WTC11 (cell line): ENCODE measurements at regions not wholly inside any gene's neighbourhood (a gene's known extent, or its start where the extent isn't known, plus 50 kb on each side); places are given as distances from the start of the nearest gene placed in this dataset.

Experiments
- CTCF ChIP-seq: fragments of 200-600 bp; IDR thresholded peaks from 2 replicates; pipeline ENCODE4 v1.8.0; 2022; ENCODE audit warnings: antibody characterized with exemption
- FOXK1 ChIP-seq: sonication (generic); formaldehyde crosslinking; IDR thresholded peaks from 2 replicates; pipeline ENCODE4 v1.8.0; 2022; ENCODE audit warnings: mild to moderate bottlenecking, moderate library complexity, missing genetic modification reagents
- FOXP4 ChIP-seq: sonication (generic); formaldehyde crosslinking; IDR thresholded peaks from 2 replicates; pipeline ENCODE4 v1.8.0; 2022; ENCODE audit warnings: mild to moderate bottlenecking, missing genetic modification reagents
- IRF1 ChIP-seq: sonication (generic); formaldehyde crosslinking; IDR thresholded peaks from 2 replicates; pipeline ENCODE4 v1.8.0; 2023; ENCODE audit warnings: missing genetic modification reagents
- KAT7 ChIP-seq: sonication (generic); formaldehyde crosslinking; IDR thresholded peaks from 2 replicates; pipeline ENCODE4 v1.8.1; 2023; ENCODE audit warnings: missing genetic modification reagents, mild to moderate bottlenecking, borderline replicate concordance
- MAX ChIP-seq: sonication (generic); formaldehyde crosslinking; IDR thresholded peaks from 2 replicates; pipeline ENCODE4 v1.8.0; 2022; ENCODE audit warnings: mild to moderate bottlenecking, missing genetic modification reagents
- NFE2L1 ChIP-seq: sonication (generic); formaldehyde crosslinking; IDR thresholded peaks from 2 replicates; pipeline ENCODE4 v1.8.1; 2023; ENCODE audit warnings: missing genetic modification reagents
- PREB ChIP-seq: sonication (generic); formaldehyde crosslinking; IDR thresholded peaks from 2 replicates; pipeline ENCODE4 v1.8.1; 2022; ENCODE audit warnings: mild to moderate bottlenecking, missing genetic modification reagents, moderate library complexity, borderline replicate concordance
- PRRX2 ChIP-seq: fragments of 250-450 bp; sonication (Bioruptor Pico); IDR thresholded peaks from 2 replicates; pipeline ENCODE4 v1.8.0; 2021; ENCODE audit warnings: mild to moderate bottlenecking
- SP1 ChIP-seq: sonication (generic); formaldehyde crosslinking; conservative IDR thresholded peaks from 2 replicates; pipeline ENCODE4 v1.8.1; 2022; ENCODE audit warnings: missing genetic modification reagents
- TF ChIP-seq, protein P1 (sequence below): sonication (generic); formaldehyde crosslinking; IDR thresholded peaks from 2 replicates; pipeline ENCODE4 v1.8.1; 2022; ENCODE audit warnings: low read depth, missing genetic modification reagents, borderline replicate concordance
- TF ChIP-seq, protein P2 (sequence below): sonication (generic); formaldehyde crosslinking; IDR thresholded peaks from 2 replicates; pipeline ENCODE4 v1.8.1; 2022; ENCODE audit warnings: missing genetic modification reagents, borderline replicate concordance
- TF ChIP-seq, protein P3 (sequence below): sonication (generic); formaldehyde crosslinking; IDR thresholded peaks from 2 replicates; pipeline ENCODE4 v1.8.1; 2023; ENCODE audit warnings: mild to moderate bottlenecking, moderate library complexity, missing genetic modification reagents

GRCh38 chr4:37070041-37070440 is 174.5 kb upstream of the NWD2 start:
- TF ChIP-seq FOXK1 (CRISPR knock-in tag): no peak
- TF ChIP-seq CTCF: no peak
- no peak for TF ChIP-seq PRRX2 (CRISPR knock-in tag)
- no peak for TF ChIP-seq IRF1
- TF ChIP-seq, protein P1, sequence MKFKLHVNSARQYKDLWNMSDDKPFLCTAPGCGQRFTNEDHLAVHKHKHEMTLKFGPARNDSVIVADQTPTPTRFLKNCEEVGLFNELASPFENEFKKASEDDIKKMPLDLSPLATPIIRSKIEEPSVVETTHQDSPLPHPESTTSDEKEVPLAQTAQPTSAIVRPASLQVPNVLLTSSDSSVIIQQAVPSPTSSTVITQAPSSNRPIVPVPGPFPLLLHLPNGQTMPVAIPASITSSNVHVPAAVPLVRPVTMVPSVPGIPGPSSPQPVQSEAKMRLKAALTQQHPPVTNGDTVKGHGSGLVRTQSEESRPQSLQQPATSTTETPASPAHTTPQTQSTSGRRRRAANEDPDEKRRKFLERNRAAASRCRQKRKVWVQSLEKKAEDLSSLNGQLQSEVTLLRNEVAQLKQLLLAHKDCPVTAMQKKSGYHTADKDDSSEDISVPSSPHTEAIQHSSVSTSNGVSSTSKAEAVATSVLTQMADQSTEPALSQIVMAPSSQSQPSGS (CRISPR knock-in tag): no peak
- no peak for TF ChIP-seq MAX (CRISPR knock-in tag)
- no peak for TF ChIP-seq NFE2L1
- TF ChIP-seq, protein P2, sequence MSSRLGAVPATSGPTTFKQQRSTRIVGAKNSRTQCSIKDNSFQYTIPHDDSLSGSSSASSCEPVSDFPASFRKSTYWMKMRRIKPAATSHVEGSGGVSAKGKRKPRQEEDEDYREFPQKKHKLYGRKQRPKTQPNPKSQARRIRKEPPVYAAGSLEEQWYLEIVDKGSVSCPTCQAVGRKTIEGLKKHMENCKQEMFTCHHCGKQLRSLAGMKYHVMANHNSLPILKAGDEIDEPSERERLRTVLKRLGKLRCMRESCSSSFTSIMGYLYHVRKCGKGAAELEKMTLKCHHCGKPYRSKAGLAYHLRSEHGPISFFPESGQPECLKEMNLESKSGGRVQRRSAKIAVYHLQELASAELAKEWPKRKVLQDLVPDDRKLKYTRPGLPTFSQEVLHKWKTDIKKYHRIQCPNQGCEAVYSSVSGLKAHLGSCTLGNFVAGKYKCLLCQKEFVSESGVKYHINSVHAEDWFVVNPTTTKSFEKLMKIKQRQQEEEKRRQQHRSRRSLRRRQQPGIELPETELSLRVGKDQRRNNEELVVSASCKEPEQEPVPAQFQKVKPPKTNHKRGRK: no peak
- no peak for TF ChIP-seq FOXP4
- TF ChIP-seq, protein P3, sequence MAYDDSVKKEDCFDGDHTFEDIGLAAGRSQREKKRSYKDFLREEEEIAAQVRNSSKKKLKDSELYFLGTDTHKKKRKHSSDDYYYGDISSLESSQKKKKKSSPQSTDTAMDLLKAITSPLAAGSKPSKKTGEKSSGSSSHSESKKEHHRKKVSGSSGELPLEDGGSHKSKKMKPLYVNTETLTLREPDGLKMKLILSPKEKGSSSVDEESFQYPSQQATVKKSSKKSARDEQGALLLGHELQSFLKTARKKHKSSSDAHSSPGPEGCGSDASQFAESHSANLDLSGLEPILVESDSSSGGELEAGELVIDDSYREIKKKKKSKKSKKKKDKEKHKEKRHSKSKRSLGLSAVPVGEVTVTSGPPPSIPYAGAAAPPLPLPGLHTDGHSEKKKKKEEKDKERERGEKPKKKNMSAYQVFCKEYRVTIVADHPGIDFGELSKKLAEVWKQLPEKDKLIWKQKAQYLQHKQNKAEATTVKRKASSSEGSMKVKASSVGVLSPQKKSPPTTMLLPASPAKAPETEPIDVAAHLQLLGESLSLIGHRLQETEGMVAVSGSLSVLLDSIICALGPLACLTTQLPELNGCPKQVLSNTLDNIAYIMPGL (CRISPR knock-in tag): no peak
- no peak for TF ChIP-seq PREB
- TF ChIP-seq KAT7: no peak
- TF ChIP-seq SP1: no peak
